ENCODE measurements at regions not wholly inside any gene's neighbourhood (a gene's known extent, or its start where the extent isn't known, plus 50 kb on each side); places are given as distances from the start of the nearest gene placed in this dataset.

- TF ChIP-seq CTCF (IDR thresholded peaks at IDR 0.05; ENCODE audit: low read depth, low read length) = no peak
- in situ Hi-C loops (cut with HindIII; ENCODE audit: low sequenced_read_pairs) = no loop called here
- H3K4me3 ChIP-seq (ENCODE audit: low read depth, low read length) = no peak overlapping the region
- no peak for DNase-seq (ENCODE audit: low read depth, low spot score)
These were observed 723.2 kb upstream of the AGA start for GRCh38 chr4:178165251-178165950.

GRCh38 chr4:178165951-178166308, 723.7 kb upstream of the AGA start:
- in situ Hi-C loops (cut with HindIII; ENCODE audit: low sequenced_read_pairs) = no loop called here
- H3K4me3 ChIP-seq (ENCODE audit: low read depth, low read length) = no peak overlapping the region
- DNase-seq (ENCODE audit: low read depth, low spot score) = no peak
- TF ChIP-seq CTCF (IDR thresholded peaks at IDR 0.05; ENCODE audit: low read depth, low read length) = no peak

- no peak for DNase-seq (ENCODE audit: low read depth, low spot score)
- in situ Hi-C loops (cut with HindIII; ENCODE audit: low sequenced_read_pairs) = no loop called here
- no peak overlapping the region for H3K4me3 ChIP-seq (ENCODE audit: low read depth, low read length)
- no peak for TF ChIP-seq CTCF (IDR thresholded peaks at IDR 0.05; ENCODE audit: low read depth, low read length)
These were observed 731.5 kb upstream of the AGA start for GRCh38 chr4:178173771-178174170.

- no peak for TF ChIP-seq CTCF (IDR thresholded peaks at IDR 0.05; ENCODE audit: low read depth, low read length)
- in situ Hi-C loops (cut with HindIII; ENCODE audit: low sequenced_read_pairs) = no loop called here
- H3K4me3 ChIP-seq (ENCODE audit: low read depth, low read length) = no peak overlapping the region
- DNase-seq (ENCODE audit: low read depth, low spot score) = no peak
These were observed 732.5 kb upstream of the AGA start for GRCh38 chr4:178174756-178175155.

- no peak for DNase-seq (ENCODE audit: low read depth, low spot score)
- TF ChIP-seq CTCF (IDR thresholded peaks at IDR 0.05; ENCODE audit: low read depth, low read length) = no peak
- no peak overlapping the region for H3K4me3 ChIP-seq (ENCODE audit: low read depth, low read length)
- in situ Hi-C loops (cut with HindIII; ENCODE audit: low sequenced_read_pairs) = no loop called here
These were observed 743.3 kb upstream of the AGA start for GRCh38 chr4:178185517-178185916.

- in situ Hi-C loops (cut with HindIII; ENCODE audit: low sequenced_read_pairs) = no loop called here
- TF ChIP-seq CTCF (IDR thresholded peaks at IDR 0.05; ENCODE audit: low read depth, low read length) = no peak
- H3K4me3 ChIP-seq (ENCODE audit: low read depth, low read length) = no peak overlapping the region
- no peak for DNase-seq (ENCODE audit: low read depth, low spot score)
These were observed 750.4 kb upstream of the AGA start for GRCh38 chr4:178192611-178193010.

Data from astrocyte of the spinal cord (primary cell).